Umbilical cord (tissue), 1 donor: ENCODE measurements at regions not wholly inside any gene's neighbourhood (a gene's known extent, or its start where the extent isn't known, plus 50 kb on each side); places are given as distances from the start of the nearest gene placed in this dataset.

Experiments used
- DNase-seq: peaks from one replicate; pipeline ENCODE4 v3.0.0-alpha.2; 2015; ENCODE audit warnings: low spot score

GRCh38 chr15:70491641-70492040 lies 271.7 kb downstream of the UACA start:
- no peak for DNase-seq

GRCh38 chr15:70491201-70491621 lies 272.1 kb downstream of the UACA start:
- peak; percentile 52 for DNase-seq

GRCh38 chr15:70490838-70491155 lies 272.6 kb downstream of the UACA start:
- DNase-seq = no peak

- DNase-seq = no peak
Observed at GRCh38 chr15:70490148-70490837, 273.1 kb downstream of the UACA start.

GRCh38 chr15:70488941-70489848 lies 274.2 kb downstream of the UACA start:
- DNase-seq = no peak

- DNase-seq = peak; percentile 73
Observed at GRCh38 chr15:70488002-70488605, 275.3 kb downstream of the UACA start.

GRCh38 chr15:70487387-70487740 lies 276.0 kb downstream of the UACA start:
- DNase-seq = no peak

- DNase-seq = no peak
Observed at GRCh38 chr15:70486451-70487386, 276.6 kb downstream of the UACA start.

- no peak for DNase-seq
Observed at GRCh38 chr15:70486012-70486411, 277.3 kb downstream of the UACA start.

GRCh38 chr15:70484993-70485392 lies 278.4 kb downstream of the UACA start:
- DNase-seq = no peak

- no peak for DNase-seq
Observed at GRCh38 chr15:70483513-70483912, 279.8 kb downstream of the UACA start.

- DNase-seq = no peak
Observed at GRCh38 chr15:70480196-70480856, 283.0 kb downstream of the UACA start.

- no peak for DNase-seq
Observed at GRCh38 chr15:70479785-70480184, 283.6 kb downstream of the UACA start.

- no peak for DNase-seq
Observed at GRCh38 chr15:70479056-70479455, 284.3 kb downstream of the UACA start.

GRCh38 chr15:70478251-70478990 lies 284.9 kb downstream of the UACA start:
- DNase-seq = no peak

GRCh38 chr15:70477750-70478250 lies 285.6 kb downstream of the UACA start:
- DNase-seq = no peak

GRCh38 chr15:70476441-70476840 lies 286.9 kb downstream of the UACA start:
- no peak for DNase-seq

GRCh38 chr15:70475921-70476320 lies 287.4 kb downstream of the UACA start:
- no peak for DNase-seq

- no peak for DNase-seq
Observed at GRCh38 chr15:70475407-70475781, 288.0 kb downstream of the UACA start.
